H1 (cell line): ENCODE measurements at regions not wholly inside any gene's neighbourhood (a gene's known extent, or its start where the extent isn't known, plus 50 kb on each side); places are given as distances from the start of the nearest gene placed in this dataset.

Experiments used
- CTCF ChIA-PET: fragments of 300-600 bp; sonication (Branson Sonifier 250); formaldehyde crosslinking; loops from one replicate; lab custom pipeline; 2021; ENCODE audit not compliant: partially characterized antibody; lab: Charles Lee
- POLR2A ChIA-PET: fragments of 300-600 bp; sonication (Branson Sonifier 250); formaldehyde crosslinking; loops from one replicate; lab custom pipeline; 2021; ENCODE audit warnings: inconsistent platforms; ENCODE audit not compliant: partially characterized antibody; lab: Charles Lee
- DNase-seq, 2 experiments: peaks; one replicate each; pipeline versions ENCODE4 v3.0.0 to v3.0.0-alpha.2; 2010 to 2022; ENCODE audit warnings: low spot score in 2 of 2, low read depth in 1 of 2, mixed read lengths in 1 of 2
- FAIRE-seq: peaks from 2 replicates; lab custom pipeline; 2011; peaks lifted over from hg19 to GRCh38; lab: Jason Lieb, UNC
- H2AFZ ChIP-seq: 2 replicates; pipeline ENCODE4 v1.8.1; 2012; ENCODE audit warnings: low read length, inconsistent platforms
- H2AK5ac ChIP-seq: 2 replicates; pipeline ENCODE4 v1.6.1; 2013; ENCODE audit warnings: low read depth, low read length
- H2BK120ac ChIP-seq: replicated peaks from 2 replicates; pipeline ENCODE3; 2013; ENCODE audit warnings: low read depth, low read length, inconsistent platforms
- H2BK12ac ChIP-seq: 2 replicates; pipeline ENCODE4 v1.6.1; 2013; ENCODE audit warnings: low read depth, low read length
- H2BK15ac ChIP-seq: 2 replicates; pipeline ENCODE4 v1.6.1; 2013; ENCODE audit warnings: low read length
- H2BK20ac ChIP-seq: 2 replicates; pipeline ENCODE4 v1.6.1; 2013; ENCODE audit warnings: low read length
- H2BK5ac ChIP-seq: 2 replicates; pipeline ENCODE4 v1.6.1; 2013; ENCODE audit warnings: low read depth, low read length
- H3K14ac ChIP-seq: 2 replicates; pipeline ENCODE4 v1.6.1; 2013; ENCODE audit warnings: inconsistent platforms; ENCODE audit not compliant: insufficient read length
- H3K18ac ChIP-seq: 2 replicates; pipeline ENCODE4 v1.6.1; 2013; ENCODE audit warnings: low read length; ENCODE audit errors: extremely low read depth
- H3K23ac ChIP-seq: 2 replicates; pipeline ENCODE4 v1.6.1; 2013; ENCODE audit warnings: inconsistent platforms; ENCODE audit not compliant: insufficient read length
- H3K23me2 ChIP-seq: 2 replicates; pipeline ENCODE4 v1.6.1; 2013; ENCODE audit warnings: low read depth, low read length
- H3K27ac ChIP-seq: 2 replicates; pipeline ENCODE4 v1.6.1; 2011; ENCODE audit warnings: low read depth, low read length, inconsistent platforms
- H3K27me3 ChIP-seq, 4 experiments: replicated peaks in 1 of 4; 1 replicate in 1 of 4; 2 replicates in 3 of 4; pipeline versions ENCODE4 v1.6.1 to v1.8.1; 2011 to 2013; ENCODE audit warnings: low read length in 3 of 4, mild to moderate bottlenecking in 3 of 4, inconsistent platforms in 2 of 4, mixed read lengths in 2 of 4, moderate library complexity in 1 of 4; ENCODE audit not compliant: control insufficient read depth in 3 of 4, insufficient read depth in 3 of 4; ENCODE audit errors: extremely low read depth in 1 of 4
- H3K36me3 ChIP-seq, 4 experiments: 2 replicates each; pipeline versions ENCODE4 v1.6.1 to v1.8.1; 2011 to 2013; ENCODE audit warnings: mild to moderate bottlenecking in 4 of 4, low read length in 3 of 4, moderate library complexity in 2 of 4, control low read depth in 1 of 4, inconsistent platforms in 1 of 4; ENCODE audit not compliant: insufficient read depth in 4 of 4, control insufficient read depth in 2 of 4
- H3K4ac ChIP-seq: replicated peaks from 2 replicates; pipeline ENCODE3; 2013; ENCODE audit warnings: low read length, low read depth, mixed read lengths, inconsistent platforms; ENCODE audit not compliant: insufficient read length
- H3K4me1 ChIP-seq, 4 experiments: replicated peaks in 1 of 4; 1 replicate in 1 of 4; 2 replicates in 3 of 4; pipeline versions ENCODE4 v1.6.1 to v1.8.1; 2011 to 2013; ENCODE audit warnings: low read length in 3 of 4, inconsistent platforms in 2 of 4, mixed read lengths in 1 of 4; ENCODE audit not compliant: insufficient read depth in 4 of 4, control insufficient read depth in 3 of 4
- H3K4me2 ChIP-seq, 2 experiments: 2 replicates each; pipeline versions ENCODE4 v1.6.1 to v1.8.1; 2011 to 2013; ENCODE audit warnings: low read depth in 2 of 2, low read length in 2 of 2, control low read depth in 1 of 2, inconsistent platforms in 1 of 2, mild to moderate bottlenecking in 1 of 2; ENCODE audit not compliant: insufficient read depth in 1 of 2
- H3K4me3 ChIP-seq, 4 experiments: fragments of 200-600, 300-600 bp in 1 of 4; sonication (generic), shearing (Covaris generic), sonication (Bioruptor Twin) in 1 of 4; 2 replicates each; pipeline versions ENCODE4 v1.5.1 to v1.8.1; 2011 to 2016; ENCODE audit warnings: low read length in 4 of 4, low read depth in 3 of 4, control low read depth in 2 of 4, inconsistent platforms in 2 of 4, mild to moderate bottlenecking in 2 of 4, mixed read lengths in 1 of 4, moderate library complexity in 1 of 4; ENCODE audit not compliant: insufficient read depth in 2 of 4; ENCODE audit errors: extremely low read depth in 1 of 4
- H3K56ac ChIP-seq: replicated peaks from 2 replicates; pipeline ENCODE3; 2013; ENCODE audit warnings: low read depth, mild to moderate bottlenecking, mixed read lengths, low read length, inconsistent platforms; ENCODE audit not compliant: insufficient read length
- H3K79me1 ChIP-seq: 2 replicates; pipeline ENCODE4 v1.6.1; 2013; ENCODE audit warnings: low read depth, low read length, control low read depth
- H3K79me2 ChIP-seq, 2 experiments: 2 replicates each; pipeline versions ENCODE4 v1.6.1 to v1.8.1; 2012 to 2013; ENCODE audit warnings: low read length in 2 of 2, mild to moderate bottlenecking in 2 of 2, inconsistent platforms in 1 of 2; ENCODE audit not compliant: insufficient read depth in 2 of 2, control insufficient read depth in 1 of 2
- H3K9ac ChIP-seq, 4 experiments: replicated peaks in 1 of 4; 1 replicate in 1 of 4; 2 replicates in 3 of 4; pipeline versions ENCODE4 v1.6.1 to v1.8.1; 2011 to 2013; ENCODE audit warnings: low read depth in 3 of 4, low read length in 3 of 4, control low read depth in 2 of 4, mild to moderate bottlenecking in 2 of 4, moderate library complexity in 2 of 4, inconsistent platforms in 1 of 4; ENCODE audit errors: extremely low read depth in 1 of 4
- H3K9me3 ChIP-seq, 2 experiments: 2 replicates each; pipeline versions ENCODE4 v1.6.1 to v1.8.1; 2012 to 2013; ENCODE audit warnings: mild to moderate bottlenecking in 2 of 2, moderate library complexity in 2 of 2, control low read depth in 1 of 2, inconsistent platforms in 1 of 2, low read depth in 1 of 2, low read length in 1 of 2, mixed read lengths in 1 of 2; ENCODE audit not compliant: insufficient read depth in 2 of 2
- H4K20me1 ChIP-seq, 2 experiments: replicated peaks in 1 of 2; 2 replicates each; pipeline versions ENCODE3 to v1.8.1; 2011 to 2013; ENCODE audit warnings: inconsistent platforms in 2 of 2, low read length in 2 of 2, mild to moderate bottlenecking in 1 of 2; ENCODE audit not compliant: insufficient read depth in 2 of 2, control insufficient read depth in 1 of 2
- H4K5ac ChIP-seq: 2 replicates; pipeline ENCODE4 v1.6.1; 2013; ENCODE audit warnings: low read length, low read depth, mixed read lengths, inconsistent platforms; ENCODE audit not compliant: insufficient read length
- H4K8ac ChIP-seq: 2 replicates; pipeline ENCODE4 v1.8.0; 2013; ENCODE audit warnings: mild to moderate bottlenecking, moderate library complexity, low read length, inconsistent platforms; ENCODE audit not compliant: insufficient read depth; ENCODE audit errors: extremely low read depth
- H4K91ac ChIP-seq: replicated peaks from 2 replicates; pipeline ENCODE3; 2013; ENCODE audit warnings: low read length, mixed read lengths, inconsistent platforms; ENCODE audit not compliant: insufficient read length
- ATF3 ChIP-seq: IDR thresholded peaks from 2 replicates; pipeline ENCODE4 v1.6.1; 2011; ENCODE audit warnings: low read depth, mild to moderate bottlenecking, low read length; ENCODE audit not compliant: insufficient read depth
- BACH1 ChIP-seq: IDR thresholded peaks from 2 replicates; pipeline ENCODE4 v1.6.1; 2012; ENCODE audit warnings: low read length, improper control_type of control experiment
- CBX5 ChIP-seq: fragments of 300-800, 300-1000 bp; sonication (generic); IDR thresholded peaks from 2 replicates; pipeline ENCODE4 v1.7.1; 2016; ENCODE audit warnings: antibody characterized with exemption, low read length, low read depth
- CBX8 ChIP-seq: fragments of 300-800, 300-1000 bp; sonication (generic); IDR thresholded peaks from 2 replicates; pipeline ENCODE4 v1.7.1; 2016; ENCODE audit warnings: low read depth, low read length, borderline replicate concordance
- CHD1 ChIP-seq: IDR thresholded peaks from 2 replicates; pipeline ENCODE4 v1.6.1; 2012; ENCODE audit warnings: low read depth, low read length, improper control_type of control experiment
- E2F6 ChIP-seq: IDR thresholded peaks from 2 replicates; pipeline ENCODE4 v1.6.1; 2012; ENCODE audit warnings: inconsistent platforms
- HDAC6 ChIP-seq: IDR thresholded peaks from one replicate; pipeline ENCODE4 v1.7.1; 2012; ENCODE audit warnings: low read depth, mild to moderate bottlenecking, inconsistent platforms, low read length, moderate library complexity
- KDM1A ChIP-seq: fragments of 200-600, 300-600 bp; sonication (generic); IDR thresholded peaks from 2 replicates; pipeline ENCODE4 v1.7.1; 2016; ENCODE audit warnings: mild to moderate bottlenecking, low read length, borderline replicate concordance
- RAD21 ChIP-seq, 2 experiments: IDR thresholded peaks in 1 of 2; conservative IDR thresholded peaks in 1 of 2; 2 replicates each; pipeline ENCODE4 v1.6.1; 2011; ENCODE audit warnings: low read depth in 2 of 2, low read length in 2 of 2, improper control_type of control experiment in 1 of 2, inconsistent platforms in 1 of 2, mild to moderate bottlenecking in 1 of 2, moderate library complexity in 1 of 2
- RNF2 ChIP-seq: fragments of 200-900, 300-1000 bp; sonication (generic); IDR thresholded peaks from 2 replicates; pipeline ENCODE4 v1.7.1; 2016; ENCODE audit warnings: borderline replicate concordance, low read depth, mild to moderate bottlenecking, antibody characterized with exemption, low read length; ENCODE audit not compliant: poor library complexity, severe bottlenecking; ENCODE audit errors: missing control alignments
- SIRT6 ChIP-seq: IDR thresholded peaks from one replicate; pipeline ENCODE4 v1.7.1; 2012; ENCODE audit warnings: low read length, inconsistent platforms
- SP1 ChIP-seq: IDR thresholded peaks from 2 replicates; pipeline ENCODE4 v1.6.1; 2011; ENCODE audit warnings: low read depth, low read length
- SP4 ChIP-seq: IDR thresholded peaks from 2 replicates; pipeline ENCODE4 v1.6.1; 2012; ENCODE audit warnings: low read length, inconsistent platforms
- YY1 ChIP-seq: IDR thresholded peaks from 2 replicates; pipeline ENCODE4 v1.6.1; 2011; ENCODE audit warnings: low read depth, mild to moderate bottlenecking, low read length
- WGBS, 2 experiments: shearing (Covaris generic) in 1 of 2; methylation state at CpG; one replicate each; pipeline versions ENCODE4 v1.1.6 to v1.1.7; 2013 to 2015; ENCODE audit warnings: low lambda C conversion rate in 2 of 2, mixed read lengths in 2 of 2, inconsistent platforms in 1 of 2, low coverage in 1 of 2, missing lambda C conversion rate in 1 of 2; ENCODE audit not compliant: insufficient replicate concordance in 2 of 2, insufficient coverage in 1 of 2, insufficient read length in 1 of 2; ENCODE audit errors: extremely low coverage in 1 of 2, missing lambda C conversion rate in 1 of 2; 5-methylcytosine and 5-hydroxymethylcytosine counted together

GRCh38 chr1:14180738-14181137 lies 417.7 kb upstream of the KAZN start:
- H3K36me3 ChIP-seq: no peaks in the 10 kb centered on the region
- ChIA-PET POLR2A (no interaction called here), CTCF (interaction anchor here (0.6 to 1.7 kb wide), 3 partner anchors 11 to 31 kb away, joined by 3 to 6 read pairs (median 4); no protein-coding TSS in a partner anchor)
- H2AK5ac ChIP-seq: no peak overlapping the region
- no peak overlapping the region for H3K4me3 ChIP-seq
- H3K23ac ChIP-seq: no peak overlapping the region
- H3K27ac ChIP-seq: no peak overlapping the region
- no peaks in the 10 kb centered on the region for H3K9me3 ChIP-seq
- H2BK5ac ChIP-seq: no peak overlapping the region
- no peaks in the 10 kb centered on the region for H3K23me2 ChIP-seq
- no peaks in the 10 kb centered on the region; a peak in 1 of 7 replicates for H3K27me3 ChIP-seq
- H3K18ac ChIP-seq: no peak overlapping the region
- WGBS, 2 experiments: 83% methylated on average over 4 of the region's 4 CpGs; no CpG with 5 or more reads in 1 of the 2 experiments
- no peak overlapping the region for H3K4me2 ChIP-seq
- H2BK20ac ChIP-seq: no peak overlapping the region
- H3K56ac ChIP-seq: no peak overlapping the region
- H2BK120ac ChIP-seq: no peak overlapping the region
- no peak for DNase-seq
- H4K5ac ChIP-seq: no peak overlapping the region
- H3K79me2 ChIP-seq: no peaks in the 10 kb centered on the region
- no peak overlapping the region for H3K9ac ChIP-seq
- H4K91ac ChIP-seq: no peak overlapping the region
- H3K79me1 ChIP-seq: no peaks in the 10 kb centered on the region
- H3K14ac ChIP-seq: no peak overlapping the region
- H2BK12ac ChIP-seq: no peak overlapping the region
- peaks cover 0 to 18% (median 14%) of the 10 kb centered on the region in 4 experiments; a peak in 4 of 7 replicates for H3K4me1 ChIP-seq
- H2AFZ ChIP-seq: no peak overlapping the region
- H4K8ac ChIP-seq: no peak overlapping the region
- no peaks in the 10 kb centered on the region for H4K20me1 ChIP-seq
- no peak overlapping the region for H2BK15ac ChIP-seq
- H3K4ac ChIP-seq: no peak overlapping the region
- FAIRE-seq: no peak
- TF ChIP-seq SP1 (no peak), KDM1A (no peak), RAD21 (IDR thresholded peaks at IDR 0.05 in 1 of 2, conservative IDR thresholded peaks at IDR 0.05 in 1 of 2; ENCODE audit: low read depth in 2 of 2, low read length in 2 of 2) (no peak), CBX5 (no peak), RNF2 (no peak), SIRT6 (no peak), CBX8 (no peak), YY1 (no peak), SP4 (no peak), BACH1 (no peak), ATF3 (no peak), HDAC6 (no peak), E2F6 (no peak), CHD1 (no peak)
